Progenitor cell of endocrine pancreas (in vitro differentiated cells): ENCODE measurements at regions not wholly inside any gene's neighbourhood (a gene's known extent, or its start where the extent isn't known, plus 50 kb on each side); places are given as distances from the start of the nearest gene placed in this dataset.

Experiments used
- DNase-seq: peaks from one replicate; pipeline ENCODE4 v3.0.0; 2021; ENCODE audit warnings: low spot score; ENCODE audit not compliant: unreplicated experiment
- H3K27ac Mint-ChIP-seq: 2 replicates; pipeline ENCODE4 v1.8.0; 2021; ENCODE audit warnings: mild to moderate bottlenecking, moderate library complexity, mixed read lengths
- H3K27me3 Mint-ChIP-seq: 2 replicates; pipeline ENCODE4 v1.8.0; 2021; ENCODE audit warnings: mixed read lengths
- H3K36me3 Mint-ChIP-seq: 2 replicates; pipeline ENCODE4 v1.8.0; 2022; ENCODE audit warnings: mixed read lengths; ENCODE audit not compliant: insufficient read depth
- H3K4me1 Mint-ChIP-seq: 2 replicates; pipeline ENCODE4 v1.8.0; 2021; ENCODE audit warnings: low read depth, mixed read lengths
- H3K4me3 Mint-ChIP-seq: 2 replicates; pipeline ENCODE4 v1.8.0; 2021; ENCODE audit warnings: low read depth, mild to moderate bottlenecking, moderate library complexity, mixed read lengths
- H3K9me3 Mint-ChIP-seq: 2 replicates; pipeline ENCODE4 v1.8.0; 2021; ENCODE audit warnings: low read depth, mixed read lengths
- TF ChIP-seq, protein P1 (sequence below): fragments of 200-600 bp; sonication (generic); IDR thresholded peaks from one replicate; pipeline ENCODE4 v1.5.0; 2021; ENCODE audit warnings: antibody characterized with exemption, mild to moderate bottlenecking; ENCODE audit not compliant: unreplicated experiment

DNA sequence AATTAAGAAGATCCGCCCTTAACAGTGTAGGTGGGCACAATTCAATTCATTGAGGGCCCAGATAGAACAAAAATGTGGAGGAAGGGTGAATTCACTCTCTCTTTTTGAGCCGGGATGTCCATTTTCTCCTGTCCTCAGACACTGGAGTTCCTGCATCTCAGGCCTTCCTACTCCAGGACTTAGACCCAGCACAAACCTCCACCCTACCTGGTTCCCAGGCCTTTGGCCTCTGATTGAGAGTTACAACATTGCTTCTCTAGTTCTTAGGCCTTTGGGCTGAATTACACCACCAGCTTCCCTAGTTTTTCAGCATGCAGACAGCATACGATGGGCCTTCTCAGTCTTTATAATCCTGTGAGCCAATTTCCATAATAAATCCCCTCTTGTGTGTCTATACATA is 87.8 kb upstream of the TMEM17 start:
- TF ChIP-seq, protein P1, sequence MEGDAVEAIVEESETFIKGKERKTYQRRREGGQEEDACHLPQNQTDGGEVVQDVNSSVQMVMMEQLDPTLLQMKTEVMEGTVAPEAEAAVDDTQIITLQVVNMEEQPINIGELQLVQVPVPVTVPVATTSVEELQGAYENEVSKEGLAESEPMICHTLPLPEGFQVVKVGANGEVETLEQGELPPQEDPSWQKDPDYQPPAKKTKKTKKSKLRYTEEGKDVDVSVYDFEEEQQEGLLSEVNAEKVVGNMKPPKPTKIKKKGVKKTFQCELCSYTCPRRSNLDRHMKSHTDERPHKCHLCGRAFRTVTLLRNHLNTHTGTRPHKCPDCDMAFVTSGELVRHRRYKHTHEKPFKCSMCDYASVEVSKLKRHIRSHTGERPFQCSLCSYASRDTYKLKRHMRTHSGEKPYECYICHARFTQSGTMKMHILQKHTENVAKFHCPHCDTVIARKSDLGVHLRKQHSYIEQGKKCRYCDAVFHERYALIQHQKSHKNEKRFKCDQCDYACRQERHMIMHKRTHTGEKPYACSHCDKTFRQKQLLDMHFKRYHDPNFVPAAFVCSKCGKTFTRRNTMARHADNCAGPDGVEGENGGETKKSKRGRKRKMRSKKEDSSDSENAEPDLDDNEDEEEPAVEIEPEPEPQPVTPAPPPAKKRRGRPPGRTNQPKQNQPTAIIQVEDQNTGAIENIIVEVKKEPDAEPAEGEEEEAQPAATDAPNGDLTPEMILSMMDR, result no peak
- Mint-ChIP-seq H3K4me1 (peaks cover 4% of the 10 kb centered on the region), H3K27me3 (no peaks in the 10 kb centered on the region), H3K36me3 (no peaks in the 10 kb centered on the region), H3K4me3 (no peak overlapping the region), H3K9me3 (no peaks in the 10 kb centered on the region), H3K27ac (no peak overlapping the region)
- DNase-seq, result no peak

DNA sequence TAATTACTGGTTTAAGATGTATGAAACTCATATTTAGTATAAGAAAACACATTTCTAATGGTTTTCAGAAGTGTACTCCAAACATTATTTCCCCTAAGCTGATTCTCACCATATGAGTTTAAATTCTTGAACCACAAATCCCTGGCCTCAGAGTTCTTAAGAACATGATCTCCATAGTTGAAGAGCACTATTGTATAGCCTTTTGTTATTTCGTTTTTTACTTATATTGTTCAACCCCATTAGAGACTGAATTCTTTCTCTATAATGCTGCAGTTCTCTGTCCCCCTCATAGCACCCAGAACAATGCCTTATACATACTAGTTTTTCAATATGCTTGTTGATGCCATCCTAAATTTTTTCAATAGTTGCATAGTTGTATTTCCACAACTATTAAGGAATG is 85.5 kb upstream of the TMEM17 start:
- TF ChIP-seq, protein P1, result no peak
- no peak for DNase-seq
- H3K9me3 Mint-ChIP-seq, result no peaks in the 10 kb centered on the region
- peaks cover 4% of the 10 kb centered on the region for H3K4me1 Mint-ChIP-seq
- H3K4me3 Mint-ChIP-seq, result no peak overlapping the region
- no peaks in the 10 kb centered on the region for H3K27me3 Mint-ChIP-seq
- no peaks in the 10 kb centered on the region for H3K36me3 Mint-ChIP-seq
- no peak overlapping the region for H3K27ac Mint-ChIP-seq

DNA sequence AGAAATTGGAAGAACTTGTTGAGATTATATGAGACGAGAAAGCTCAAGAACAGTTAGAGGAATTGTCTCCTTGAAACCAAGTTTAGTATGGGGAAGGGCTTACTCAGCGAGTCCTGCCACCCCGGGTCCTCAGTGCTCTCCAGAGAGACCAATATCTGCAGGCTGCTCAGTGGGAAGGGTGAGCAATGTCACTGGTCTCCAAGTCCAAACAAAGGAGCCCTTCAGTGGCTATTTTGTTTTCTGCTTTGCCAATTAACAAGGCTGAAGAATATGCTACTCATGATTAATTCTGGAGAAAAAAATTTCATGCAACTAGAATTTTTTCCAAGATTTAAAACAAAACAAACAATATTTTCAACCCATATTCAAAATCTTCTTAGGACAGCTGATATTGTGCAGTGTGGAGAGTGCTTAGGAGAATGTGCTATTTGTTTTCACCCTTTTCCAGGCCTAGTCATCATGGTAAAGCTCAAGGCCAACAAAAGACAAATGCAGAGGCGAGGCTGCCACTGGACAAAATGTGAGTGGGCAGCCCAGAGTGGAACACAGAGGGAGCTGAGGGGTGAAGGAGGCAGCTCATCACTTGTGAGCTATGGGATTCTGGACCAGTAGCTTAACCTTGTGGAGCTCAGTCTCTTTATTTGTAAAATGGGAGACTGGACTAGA is 83.8 kb upstream of the TMEM17 start:
- TF ChIP-seq, protein P1, result no peak
- DNase-seq, result no peak
- Mint-ChIP-seq H3K4me3 (no peak overlapping the region), H3K36me3 (no peaks in the 10 kb centered on the region), H3K27ac (no peak overlapping the region), H3K9me3 (peaks cover 4% of the 10 kb centered on the region), H3K27me3 (no peaks in the 10 kb centered on the region), H3K4me1 (peaks cover 4% of the 10 kb centered on the region)

DNA sequence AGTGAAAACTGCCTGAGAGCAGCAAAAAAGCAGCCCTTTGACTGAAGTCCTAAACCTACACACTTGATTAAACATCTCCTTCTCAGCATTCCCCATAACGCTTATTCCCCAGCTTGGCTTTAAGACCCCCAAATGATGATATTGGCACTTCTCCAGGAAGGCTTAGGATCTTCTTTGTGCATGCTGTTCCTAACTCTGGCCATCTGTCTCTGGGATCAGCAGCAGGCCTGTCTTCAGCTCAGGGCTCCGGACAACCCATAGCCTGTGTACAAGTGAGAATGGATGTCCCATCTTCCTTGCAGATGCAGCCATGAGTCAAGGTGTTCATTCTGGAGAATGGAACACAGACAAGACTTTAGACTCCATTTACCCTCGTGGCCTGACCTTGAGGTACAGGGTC is 81.6 kb upstream of the TMEM17 start:
- Mint-ChIP-seq H3K4me1 (peaks cover 4% of the 10 kb centered on the region), H3K4me3 (no peak overlapping the region), H3K27me3 (no peaks in the 10 kb centered on the region), H3K27ac (no peak overlapping the region), H3K9me3 (peaks cover 5% of the 10 kb centered on the region), H3K36me3 (no peaks in the 10 kb centered on the region)
- no peak for DNase-seq
- TF ChIP-seq, protein P1, result no peak

DNA sequence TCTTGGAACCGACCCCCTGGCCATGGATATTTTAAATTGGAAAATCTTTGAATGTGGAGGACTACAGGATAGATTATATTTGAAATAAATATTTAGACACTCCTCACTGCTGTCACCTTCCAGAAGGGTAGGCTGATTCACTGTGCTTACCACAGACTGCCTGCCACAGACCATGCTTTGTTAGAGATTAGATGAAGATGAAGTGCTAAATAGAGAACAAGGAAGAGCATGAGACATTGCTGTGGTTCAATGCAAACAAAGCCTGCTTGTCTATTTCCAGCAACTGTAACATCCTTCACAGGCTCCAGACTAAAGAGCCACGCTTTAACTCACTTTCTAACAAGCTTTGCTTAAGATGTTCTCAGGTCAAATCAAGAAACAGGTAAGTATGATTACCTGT is 81.0 kb upstream of the TMEM17 start:
- H3K27ac Mint-ChIP-seq, result no peak overlapping the region
- no peaks in the 10 kb centered on the region for H3K36me3 Mint-ChIP-seq
- no peak overlapping the region for H3K4me3 Mint-ChIP-seq
- peaks cover 9% of the 10 kb centered on the region for H3K9me3 Mint-ChIP-seq
- no peak for DNase-seq
- H3K4me1 Mint-ChIP-seq, result peaks cover 4% of the 10 kb centered on the region
- H3K27me3 Mint-ChIP-seq, result no peaks in the 10 kb centered on the region
- TF ChIP-seq, protein P1, result no peak
